ENCODE measurements at regions not wholly inside any gene's neighbourhood (a gene's known extent, or its start where the extent isn't known, plus 50 kb on each side); places are given as distances from the start of the nearest gene placed in this dataset.

DNA sequence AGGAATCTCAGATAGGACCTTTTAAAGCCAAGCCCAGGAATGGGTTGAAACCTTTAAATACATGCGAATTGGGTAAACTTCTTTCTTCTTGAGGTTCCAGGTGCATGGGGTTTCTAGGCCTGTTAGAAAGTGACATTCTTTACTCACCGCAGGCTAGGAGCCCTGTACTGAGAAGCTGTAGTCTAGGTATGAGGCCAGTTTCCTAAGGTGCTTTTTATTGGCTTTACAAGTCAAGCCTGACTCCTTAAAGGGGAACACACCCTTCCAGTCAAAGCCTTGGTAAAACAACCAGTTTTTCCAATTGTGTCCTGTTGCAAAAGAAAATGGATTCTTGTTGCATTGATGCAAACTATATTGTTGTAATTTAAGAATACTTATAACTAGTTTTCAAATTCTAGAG lies 76.1 kb upstream of the ATP11B start:
- no peak for DNase-seq (ENCODE audit: low spot score)

DNA sequence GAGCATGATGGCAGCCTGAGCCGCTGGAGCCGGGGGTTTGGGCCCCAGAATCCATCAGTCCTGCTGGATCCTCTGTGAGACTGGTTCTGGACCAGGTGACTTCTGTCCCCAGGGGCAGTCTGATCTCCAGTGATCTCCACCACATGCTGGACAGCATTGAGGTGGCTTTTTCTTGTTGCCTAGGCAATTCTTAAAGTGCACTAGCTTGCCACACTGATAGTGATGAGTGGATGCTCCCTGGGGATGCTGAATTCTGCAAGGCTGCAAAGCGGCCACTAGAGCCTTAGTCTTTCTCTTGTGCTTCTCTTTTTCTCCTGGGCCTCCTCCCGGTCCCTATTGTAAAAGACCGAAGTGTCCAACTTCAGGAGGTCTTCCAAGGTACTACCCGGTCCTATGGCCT lies 70.4 kb upstream of the ATP11B start:
- no peak for DNase-seq (ENCODE audit: low spot score)

DNA sequence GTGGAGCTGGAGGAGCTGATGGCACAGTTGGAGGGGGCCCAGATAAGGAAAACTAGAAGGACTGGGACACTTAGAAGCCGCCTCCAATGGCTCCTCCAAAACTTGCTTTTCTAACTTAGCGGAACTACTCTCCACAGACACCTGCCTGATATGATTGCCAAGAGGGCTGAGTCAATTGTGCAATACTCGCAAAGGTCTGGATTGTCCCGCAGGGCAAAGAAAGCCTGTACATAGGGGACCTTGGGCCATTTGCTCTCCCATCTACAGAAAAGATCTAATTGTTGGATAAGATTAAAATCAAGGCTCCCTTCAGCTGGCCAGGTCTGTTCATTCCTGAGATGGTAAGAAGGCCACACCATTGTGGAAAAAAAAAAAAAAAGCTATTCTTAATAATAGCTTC lies 69.7 kb upstream of the ATP11B start:
- no peak for DNase-seq (ENCODE audit: low spot score)

DNA sequence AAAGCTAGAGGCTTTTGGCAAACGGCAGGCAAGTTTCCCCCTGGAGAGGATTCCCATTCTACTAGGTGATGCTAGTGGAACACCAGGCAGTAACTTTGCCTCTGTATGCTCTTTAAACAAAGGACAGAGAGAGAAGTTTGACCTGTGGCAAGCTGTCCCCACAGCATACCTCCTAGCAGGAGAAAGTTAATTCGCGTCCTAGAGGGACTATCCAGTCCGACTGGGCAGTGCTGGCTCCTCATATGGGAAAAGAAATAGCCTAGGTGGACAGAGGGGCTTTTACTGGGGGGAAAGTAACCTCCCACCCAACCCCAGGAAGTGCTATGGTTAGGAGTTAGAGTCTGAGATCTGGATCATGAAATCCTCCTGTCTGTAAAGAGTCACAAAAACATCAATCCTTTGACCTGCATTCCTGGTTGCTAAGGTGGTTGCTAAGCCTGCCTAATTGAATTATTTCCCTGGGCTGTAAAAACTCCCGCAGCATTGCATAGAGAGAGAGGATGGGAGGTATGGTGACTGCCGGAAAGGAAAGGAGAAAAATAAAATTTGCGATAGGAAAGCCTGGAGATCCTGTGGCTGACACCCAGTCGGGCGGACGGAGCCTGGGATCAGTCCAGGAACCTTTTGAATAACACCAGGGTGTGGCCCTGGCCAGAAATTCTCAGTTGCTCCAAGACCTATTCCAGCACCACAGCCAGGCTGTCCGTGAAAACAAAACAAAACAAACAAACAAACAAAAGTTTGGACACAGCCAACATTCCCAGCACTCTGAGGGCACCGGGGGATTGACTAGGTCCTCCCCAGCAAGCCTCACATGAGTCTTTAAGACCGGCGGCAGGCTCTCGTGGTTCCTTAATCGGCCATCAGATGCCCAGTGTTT lies 67.7 kb upstream of the ATP11B start:
- no peak for DNase-seq (ENCODE audit: low spot score)

DNA sequence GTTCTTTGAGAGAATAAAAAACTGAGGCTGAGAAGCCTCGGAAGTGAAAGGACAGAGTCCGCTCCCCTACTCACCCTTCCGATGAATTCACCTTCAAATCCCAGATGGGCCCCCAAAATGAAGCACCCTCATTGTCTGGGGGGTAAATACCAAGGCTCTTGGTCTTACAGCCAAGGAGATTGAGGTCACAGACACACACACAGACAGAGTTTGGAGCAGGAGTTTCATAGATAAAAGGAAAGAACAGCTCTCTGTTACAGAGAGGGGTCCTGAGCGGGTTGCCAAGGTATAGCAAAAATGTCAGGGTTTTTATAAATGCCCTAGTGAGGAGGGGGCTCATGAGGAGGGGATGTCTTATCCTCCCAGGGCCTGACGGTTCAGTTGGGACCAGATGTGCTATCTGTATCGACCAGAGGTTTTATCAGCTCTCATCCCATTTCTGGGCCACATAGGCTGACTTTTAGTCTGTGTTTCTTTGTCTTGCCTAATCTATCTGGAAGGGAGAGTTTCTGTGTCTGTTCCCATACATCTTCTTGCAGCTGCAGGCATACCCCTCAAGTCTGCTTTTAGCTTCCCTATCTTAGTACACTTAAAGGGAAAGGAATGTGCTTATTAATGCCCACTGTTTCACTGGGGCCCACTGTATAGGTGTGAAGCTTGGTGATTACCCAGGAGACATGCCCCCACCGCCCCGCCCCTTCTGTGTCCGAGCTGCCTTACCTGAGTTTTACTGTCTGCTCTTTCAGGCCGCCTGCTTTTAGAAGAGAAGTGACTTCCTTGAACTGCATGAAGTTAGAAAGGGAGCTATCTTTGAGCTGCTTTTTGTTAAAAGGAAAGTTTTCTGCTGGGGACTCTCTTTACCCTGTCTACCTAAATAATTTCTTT lies 66.8 kb upstream of the ATP11B start:
- DNase-seq (ENCODE audit: low spot score): no peak

DNA sequence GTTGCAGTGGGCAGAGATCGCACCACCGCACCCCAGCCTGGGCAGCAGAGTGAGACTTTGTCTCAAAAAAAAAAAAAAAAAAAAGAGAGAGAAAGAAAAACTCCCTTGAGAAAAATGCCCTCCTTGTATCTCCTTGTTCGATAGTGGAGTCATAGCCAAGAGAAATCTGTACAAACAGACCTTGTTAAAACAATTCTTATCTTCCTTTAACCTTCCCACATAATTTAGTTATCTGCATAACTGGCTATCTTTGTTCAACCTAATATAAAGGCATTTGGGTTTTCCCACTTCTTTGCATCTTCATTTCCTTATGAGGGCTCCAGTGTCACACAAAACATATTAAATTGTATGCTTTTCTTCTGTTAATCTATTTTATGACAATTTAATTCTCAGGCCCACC lies 65.1 kb upstream of the ATP11B start:
- no peak for DNase-seq (ENCODE audit: low spot score)

DNA sequence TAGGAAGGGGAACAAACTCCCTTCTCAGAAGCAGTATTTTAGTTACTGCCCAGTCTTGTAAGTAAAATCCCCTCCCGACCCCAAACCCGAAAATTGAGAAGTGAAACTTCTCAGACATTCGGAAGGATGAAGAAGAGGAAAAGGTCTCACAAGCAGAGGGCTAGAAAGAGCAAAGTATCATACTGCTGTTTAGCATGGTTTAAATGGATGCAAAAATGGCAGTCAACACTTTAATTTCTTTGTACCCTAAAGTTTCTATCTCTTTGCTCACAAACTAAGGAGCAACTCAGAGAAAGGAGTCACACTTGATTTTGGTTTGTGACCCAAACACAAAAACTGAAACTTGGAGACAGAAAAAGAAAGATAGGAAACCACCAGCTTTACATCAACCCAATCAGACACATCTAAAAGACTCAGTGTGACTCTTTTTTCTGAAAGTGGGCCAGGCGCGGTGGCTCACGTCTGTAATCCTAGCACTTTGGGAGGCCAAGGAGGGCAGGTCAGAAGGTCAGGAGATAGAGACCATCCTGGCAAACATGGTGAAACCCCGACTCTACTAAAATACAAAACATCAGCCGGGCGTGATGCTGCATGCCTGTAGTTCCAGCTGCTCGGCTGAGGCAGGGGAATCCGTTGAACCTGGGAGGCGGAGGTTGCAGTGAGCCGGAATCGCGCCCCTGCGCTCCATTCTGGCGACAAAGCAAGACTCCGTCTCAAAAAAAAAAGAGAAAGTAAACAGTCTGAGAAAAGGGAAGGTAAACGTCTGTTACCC lies 63.2 kb upstream of the ATP11B start:
- DNase-seq (ENCODE audit: low spot score): no peak

DNA sequence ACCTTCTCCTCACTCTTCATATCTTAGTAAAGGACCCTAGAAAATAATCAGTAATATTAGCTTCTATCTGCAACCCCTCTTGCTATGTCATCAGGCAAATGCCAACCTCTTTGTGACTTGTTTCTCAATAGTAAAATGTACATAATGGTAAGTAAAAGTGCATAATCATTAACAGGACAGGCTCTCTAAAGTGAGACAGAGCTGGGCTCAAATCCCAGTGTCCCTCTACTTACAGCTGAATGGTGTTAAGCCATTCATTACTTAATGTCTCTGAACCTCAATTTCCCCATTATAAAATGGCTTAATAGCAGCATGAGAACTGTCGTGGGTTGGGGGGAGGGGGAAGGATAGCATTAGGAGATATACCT lies 62.6 kb upstream of the ATP11B start:
- DNase-seq (ENCODE audit: low spot score): no peak

DNA sequence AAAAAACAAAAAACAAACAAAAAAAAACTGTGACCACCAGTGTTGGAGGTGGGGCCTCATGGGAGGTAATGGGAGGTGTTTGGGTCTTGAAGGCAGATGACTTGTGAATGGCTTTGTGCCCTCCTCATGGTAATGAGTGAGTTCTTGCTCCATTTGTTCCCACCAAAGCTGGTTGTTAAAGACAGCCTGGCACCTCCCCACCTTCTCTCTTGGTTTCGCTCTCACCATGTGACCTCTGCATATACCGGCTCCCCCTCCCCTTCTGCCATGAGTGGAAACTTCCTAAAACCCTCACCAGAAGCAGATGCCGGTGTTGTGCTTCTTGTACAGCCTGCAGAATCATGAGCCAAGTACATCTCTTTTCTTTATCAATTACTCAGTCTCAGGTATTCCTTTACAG lies 61.5 kb upstream of the ATP11B start:
- DNase-seq (ENCODE audit: low spot score): no peak

DNA sequence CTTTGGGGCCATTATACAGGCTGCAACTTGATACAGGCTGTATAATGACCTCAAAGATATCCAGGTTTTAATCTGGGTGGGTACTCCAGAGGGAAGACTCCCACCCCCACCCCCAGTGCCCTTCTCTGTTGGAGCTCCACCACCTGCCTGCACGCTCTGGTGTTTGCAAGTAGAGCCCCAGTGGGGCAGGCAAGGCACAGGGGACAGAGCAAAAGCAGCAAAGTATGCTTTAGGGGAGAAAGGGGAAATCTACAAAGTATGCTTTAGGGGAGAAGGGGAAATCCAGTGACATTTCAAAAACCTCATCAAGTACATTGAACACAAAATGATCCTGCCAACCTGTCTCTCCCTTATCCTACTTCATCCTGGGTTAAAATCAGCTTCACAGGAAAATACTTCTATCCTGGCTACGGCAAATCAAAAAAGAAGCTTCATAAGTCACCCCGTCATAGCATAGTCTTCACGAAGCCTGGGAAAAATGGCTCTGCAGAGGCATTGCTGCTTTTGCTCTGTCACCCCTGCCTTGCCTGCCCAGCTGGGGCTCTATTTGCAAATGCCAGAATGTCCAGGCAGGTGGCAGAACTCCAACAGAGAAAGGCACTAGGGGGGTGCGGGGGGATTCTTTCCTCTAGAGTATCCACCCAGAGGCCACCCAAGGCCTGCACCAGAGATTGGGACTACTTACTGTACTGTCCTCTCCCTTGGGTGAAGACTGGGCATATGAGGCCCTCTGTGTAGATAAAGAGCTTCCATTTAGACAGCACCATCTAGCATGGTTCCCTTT lies 60.9 kb upstream of the ATP11B start:
- no peak for DNase-seq (ENCODE audit: low spot score)

DNA sequence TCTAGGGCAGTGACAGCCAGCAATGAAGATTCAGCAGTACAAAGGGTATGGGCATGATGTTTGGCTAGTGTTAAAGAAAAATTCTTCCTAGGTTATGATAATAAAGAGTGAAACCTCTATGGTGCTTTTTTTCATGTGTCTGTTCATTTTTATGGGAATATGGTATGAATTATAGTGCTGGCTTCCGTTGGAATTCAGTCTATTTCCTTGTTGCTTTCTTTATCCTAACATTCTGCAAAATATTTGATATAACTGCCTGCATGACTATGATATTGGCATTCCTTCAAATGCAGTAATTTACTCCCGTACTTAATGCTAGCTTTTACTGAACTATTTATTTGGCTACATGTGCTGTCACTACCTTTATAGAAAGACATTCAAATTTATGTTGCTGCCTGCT lies 57.6 kb upstream of the ATP11B start:
- no peak for DNase-seq (ENCODE audit: low spot score)

DNA sequence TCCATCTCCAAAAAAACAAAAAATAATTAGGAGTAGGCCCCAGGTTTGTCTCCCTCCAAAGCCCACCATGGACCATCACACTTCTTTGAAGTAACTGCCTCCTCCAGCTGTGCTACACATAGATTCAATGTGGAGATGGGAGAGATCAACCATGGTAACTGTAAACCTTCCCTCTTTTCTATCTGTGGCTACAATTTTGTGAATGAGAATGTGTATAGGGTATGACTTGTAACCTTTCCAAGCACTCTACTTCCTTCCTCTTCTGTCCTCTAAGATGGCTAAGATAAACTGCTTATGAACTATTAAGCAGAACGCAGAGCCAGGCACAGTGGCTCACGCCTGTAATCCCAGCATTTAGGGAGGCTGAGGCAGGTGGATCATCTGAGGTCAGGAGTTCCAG lies 55.5 kb upstream of the ATP11B start:
- DNase-seq (ENCODE audit: low spot score): no peak

DNA sequence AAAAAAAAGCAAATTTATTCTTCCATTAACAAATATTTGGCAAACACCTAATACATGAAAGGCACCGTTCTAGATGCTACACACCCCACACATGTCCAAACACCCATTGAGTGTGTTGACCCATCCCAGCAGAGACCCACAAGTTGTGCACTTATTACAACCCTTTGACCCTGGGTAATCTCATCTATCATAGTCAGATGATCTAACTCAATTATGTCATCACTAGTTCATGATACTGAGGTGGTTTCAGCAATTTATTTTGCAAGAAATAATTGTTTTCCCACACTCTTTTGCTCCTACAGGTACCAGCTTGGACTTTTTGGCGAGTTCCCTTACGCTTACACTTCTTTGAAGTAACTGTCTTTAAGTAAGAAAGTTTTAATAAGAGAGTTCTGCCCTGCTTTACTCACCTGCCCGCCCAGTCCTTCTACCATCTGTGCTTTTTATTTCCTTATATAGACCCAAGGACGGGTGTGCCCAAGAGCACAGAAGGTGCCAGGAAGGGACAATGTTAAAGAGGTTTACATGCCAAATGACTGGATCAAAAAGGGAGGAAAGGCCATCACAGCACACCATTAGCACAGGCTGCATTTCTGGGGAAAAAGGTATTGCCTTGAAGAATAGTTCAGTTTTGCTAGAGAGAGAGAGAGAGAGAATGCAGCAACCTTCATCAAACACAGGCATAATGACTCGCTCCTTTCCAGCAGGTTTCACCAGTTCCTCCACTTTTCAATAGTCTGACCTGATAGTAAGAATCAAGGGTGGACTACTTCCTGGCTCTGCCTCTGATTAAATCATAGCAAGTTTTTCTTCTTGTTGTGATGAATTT lies 54.5 kb upstream of the ATP11B start:
- DNase-seq (ENCODE audit: low spot score): no peak

DNA sequence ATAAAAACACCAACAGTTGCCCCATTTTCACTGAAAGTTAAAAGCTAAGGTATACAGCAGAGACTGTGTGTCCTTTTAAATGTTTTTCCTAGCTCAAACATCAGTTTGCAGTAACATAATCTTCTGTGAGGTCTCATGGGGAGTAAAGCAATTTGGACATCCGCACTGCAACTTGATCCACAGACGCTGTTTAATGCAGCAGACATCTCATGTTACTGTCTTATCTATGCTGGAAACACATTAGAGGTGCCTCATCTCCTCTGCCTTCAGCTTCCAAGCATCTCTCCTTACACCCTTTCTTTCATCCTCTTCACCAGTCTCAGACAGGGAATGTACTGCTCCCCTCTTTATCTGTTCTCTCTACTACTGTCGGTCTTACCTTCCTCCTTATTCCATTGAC lies 53.7 kb upstream of the ATP11B start:
- DNase-seq (ENCODE audit: low spot score): no peak

DNA sequence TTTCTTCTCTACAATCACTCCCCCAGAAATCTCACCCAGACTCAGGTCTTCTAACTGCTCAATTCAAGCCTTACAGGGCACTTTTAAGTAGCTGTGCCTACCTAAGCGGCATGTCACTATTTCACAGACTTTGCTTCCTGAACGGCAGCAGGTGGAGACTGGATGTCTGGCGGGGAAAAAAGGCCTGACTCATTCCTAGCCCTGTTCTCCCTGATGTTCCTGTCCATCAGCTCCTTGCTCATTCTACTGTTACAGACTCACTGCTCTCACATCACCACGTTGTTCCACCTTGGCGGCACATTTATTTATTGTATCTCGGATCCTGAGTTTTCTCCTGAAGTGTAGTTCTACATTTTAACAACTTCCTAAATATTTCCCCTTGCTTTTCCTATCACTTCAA lies 52.6 kb upstream of the ATP11B start:
- no peak for DNase-seq (ENCODE audit: low spot score)

DNA sequence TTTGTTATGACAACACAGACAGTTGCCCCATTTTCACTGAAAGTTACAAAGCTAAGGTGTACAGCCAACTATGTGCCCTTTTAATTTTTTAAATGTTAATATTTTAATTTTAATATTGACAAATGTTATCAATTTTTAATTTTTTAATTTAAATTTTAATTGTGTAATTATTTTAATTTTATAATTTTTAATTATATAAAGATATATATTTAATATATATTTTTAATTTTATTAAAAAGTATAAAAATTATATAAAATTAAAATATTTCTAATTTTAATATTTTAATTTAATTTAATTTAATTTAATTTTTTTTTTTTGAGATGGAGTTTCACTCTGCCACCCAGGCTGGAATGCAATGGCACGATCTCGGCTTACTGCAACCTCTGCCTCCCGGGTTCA lies 52.1 kb upstream of the ATP11B start:
- DNase-seq (ENCODE audit: low spot score): no peak

Measured in globus pallidus (tissue), 1 donor.